Stomach (tissue), 8 donors: ENCODE measurements at regions not wholly inside any gene's neighbourhood (a gene's known extent, or its start where the extent isn't known, plus 50 kb on each side); places are given as distances from the start of the nearest gene placed in this dataset.

ENCODE experiments used
- DNase-seq, 2 donors: peaks; one replicate each; pipeline versions ENCODE4 v3.0.0 to v3.0.0-alpha.2; 2013 to 2019
- H3K27ac ChIP-seq, 5 donors: fragments of 200-600 bp in 4 of 5; sonication (generic) in 4 of 5; one replicate each; pipeline ENCODE4 v1.5.1; 2013 to 2019; ENCODE audit warnings: mild to moderate bottlenecking in 1 of 5, moderate library complexity in 1 of 5
- H3K27me3 ChIP-seq, 3 donors: fragments of 200-600 bp; sonication (generic); one replicate each; pipeline ENCODE4 v1.5.1; 2017 to 2019; ENCODE audit warnings: mixed run types in 1 of 3
- H3K36me3 ChIP-seq, 4 donors: fragments of 200-600 bp; sonication (generic); 1 replicate in 3 of 4; 2 replicates in 1 of 4; pipeline ENCODE4 v1.5.1; 2016 to 2019
- H3K4me1 ChIP-seq, 4 donors: fragments of 200-600 bp; sonication (generic); one replicate each; pipeline ENCODE4 v1.5.1; 2016 to 2019
- H3K4me3 ChIP-seq, 4 donors: fragments of 200-600 bp; sonication (generic) in 3 of 4; one replicate each; pipeline ENCODE4 v1.5.1; 2016 to 2019; ENCODE audit warnings: mild to moderate bottlenecking in 1 of 4
- H3K9me3 ChIP-seq, 4 donors: fragments of 200-600 bp; sonication (generic); one replicate each; pipeline ENCODE4 v1.5.1; 2016 to 2019
- CTCF ChIP-seq, 7 experiments: fragments of 450-650 bp in 4 of 7; fragments of 200-600 bp in 3 of 7; sonication (generic) in 3 of 7; IDR thresholded peaks; one replicate each; pipeline ENCODE4 v1.5.1; 2016 to 2019; ENCODE audit warnings: antibody characterized with exemption in 7 of 7, control low read depth in 2 of 7, mild to moderate bottlenecking in 1 of 7
- EP300 ChIP-seq: sonication (generic); formaldehyde crosslinking; IDR thresholded peaks from one replicate; pipeline ENCODE4 v1.6.1; 2017; ENCODE audit warnings: antibody characterized with exemption
- POLR2A ChIP-seq, 4 donors: fragments of 450-650 bp; IDR thresholded peaks; one replicate each; pipeline ENCODE4 v1.6.1; 2016; ENCODE audit warnings: antibody characterized with exemption in 4 of 4, control low read depth in 2 of 4, mild to moderate bottlenecking in 1 of 4, moderate library complexity in 1 of 4
- POLR2AphosphoS5 ChIP-seq, 3 donors: sonication (generic); formaldehyde crosslinking; IDR thresholded peaks; one replicate each; pipeline ENCODE4 v1.6.1; 2016; ENCODE audit warnings: antibody characterized with exemption in 3 of 3
- WGBS, 5 donors: extraction: QIAGEN DNeasy Blood & Tissue Kit in 3 of 5; methylation state at CpG; one replicate each; pipeline versions ENCODE4 v1.1.5 to v1.1.7; 2013 to 2018; 5-methylcytosine and 5-hydroxymethylcytosine counted together
- intact Hi-C: fragments of 100-400 bp; cut with DNase I; formaldehyde crosslinking; loops from one replicate; pipeline ENCODE4 v1.15.1; 2023; ENCODE audit warnings: low total_unique reads
- donor health status: healthy with polysubstance abuse.
- donor health status: Bipolar disorder and iron deficiency.
- donor health status: healthy.

- no peak overlapping the region for H3K4me3 ChIP-seq
- intact Hi-C loops = no loop called here
- DNase-seq = no peak
- no peaks in the 10 kb centered on the region for H3K36me3 ChIP-seq
- no peak overlapping the region for H3K27ac ChIP-seq
- H3K4me1 ChIP-seq = no peaks in the 10 kb centered on the region
- peaks cover 0 to 8% (median 0%) of the 10 kb centered on the region in 3 donors for H3K27me3 ChIP-seq
- no peaks in the 10 kb centered on the region for H3K9me3 ChIP-seq
- no peak for TF ChIP-seq CTCF (IDR thresholded peaks at IDR 0.05)
- no peak for TF ChIP-seq EP300
- no peak for TF ChIP-seq POLR2AphosphoS5 (IDR thresholded peaks at IDR 0.05)
- no peak for TF ChIP-seq POLR2A (IDR thresholded peaks at IDR 0.05)
Observed at GRCh38 chr3:148262980-148263379, 434.7 kb upstream of the AGTR1 start.

- no peak overlapping the region for H3K4me3 ChIP-seq
- no peak for TF ChIP-seq POLR2A (IDR thresholded peaks at IDR 0.05)
- TF ChIP-seq POLR2AphosphoS5 (IDR thresholded peaks at IDR 0.05) = no peak
- TF ChIP-seq CTCF (IDR thresholded peaks at IDR 0.05) = no peak
- no peak for TF ChIP-seq EP300
- 40 to 51% (median 44%) methylated on average over 3 of the region's 3 CpGs for WGBS, 5 donors
- no peaks in the 10 kb centered on the region for H3K27me3 ChIP-seq
- H3K27ac ChIP-seq = no peak overlapping the region
- no peaks in the 10 kb centered on the region for H3K9me3 ChIP-seq
- no peak for DNase-seq
- H3K36me3 ChIP-seq = no peaks in the 10 kb centered on the region
- H3K4me1 ChIP-seq = no peaks in the 10 kb centered on the region
- intact Hi-C loops = no loop called here
Observed at GRCh38 chr3:148265841-148266240, 431.9 kb upstream of the AGTR1 start.

GRCh38 chr3:148266341-148266740, 431.4 kb upstream of the AGTR1 start:
- H3K4me3 ChIP-seq = no peak overlapping the region
- WGBS, 5 donors = 92 to 96% (median 93%) methylated on average over 2 of the region's 2 CpGs
- no peak for DNase-seq
- intact Hi-C loops = no loop called here
- H3K36me3 ChIP-seq = no peaks in the 10 kb centered on the region
- H3K27me3 ChIP-seq = no peaks in the 10 kb centered on the region
- H3K9me3 ChIP-seq = no peaks in the 10 kb centered on the region
- no peak for TF ChIP-seq POLR2AphosphoS5 (IDR thresholded peaks at IDR 0.05)
- no peak for TF ChIP-seq POLR2A (IDR thresholded peaks at IDR 0.05)
- no peak for TF ChIP-seq CTCF (IDR thresholded peaks at IDR 0.05)
- TF ChIP-seq EP300 = no peak
- H3K27ac ChIP-seq = no peak overlapping the region
- H3K4me1 ChIP-seq = no peaks in the 10 kb centered on the region

GRCh38 chr3:148269816-148270215, 427.9 kb upstream of the AGTR1 start:
- H3K4me1 ChIP-seq = no peaks in the 10 kb centered on the region

More at GRCh38 chr3:148269816-148270215, 427.9 kb upstream of the AGTR1 start:
- Histone ChIP-seq H3K36me3 (no peaks in the 10 kb centered on the region), H3K9me3 (no peaks in the 10 kb centered on the region), H3K27ac (no peak overlapping the region), H3K4me3 (no peak overlapping the region), H3K27me3 (no peaks in the 10 kb centered on the region)
- intact Hi-C loops = no loop called here
- no peak for DNase-seq
- no peak for TF ChIP-seq POLR2AphosphoS5 (IDR thresholded peaks at IDR 0.05)
- no peak for TF ChIP-seq POLR2A (IDR thresholded peaks at IDR 0.05)
- no peak for TF ChIP-seq EP300
- no peak for TF ChIP-seq CTCF (IDR thresholded peaks at IDR 0.05)
